Fibroblast of lung (primary cell): ENCODE measurements at regions not wholly inside any gene's neighbourhood (a gene's known extent, or its start where the extent isn't known, plus 50 kb on each side); places are given as distances from the start of the nearest gene placed in this dataset.

Source experiments
- EZH2 ChIP-seq: IDR thresholded peaks from 2 replicates; pipeline ENCODE4 v1.5.1; 2012; ENCODE audit warnings: low read length, control low read depth, mild to moderate bottlenecking; ENCODE audit errors: missing control alignments
- TF ChIP-seq, protein P1 (sequence below), 2 donors: IDR thresholded peaks in 1 of 2; conservative IDR thresholded peaks in 1 of 2; 1 replicate in 1 of 2; 2 replicates in 1 of 2; pipeline ENCODE4 v1.5.1; 2011 to 2012; ENCODE audit warnings: low read length in 2 of 2, control low read depth in 1 of 2, inconsistent platforms in 1 of 2, low read depth in 1 of 2, mild to moderate bottlenecking in 1 of 2

DNA sequence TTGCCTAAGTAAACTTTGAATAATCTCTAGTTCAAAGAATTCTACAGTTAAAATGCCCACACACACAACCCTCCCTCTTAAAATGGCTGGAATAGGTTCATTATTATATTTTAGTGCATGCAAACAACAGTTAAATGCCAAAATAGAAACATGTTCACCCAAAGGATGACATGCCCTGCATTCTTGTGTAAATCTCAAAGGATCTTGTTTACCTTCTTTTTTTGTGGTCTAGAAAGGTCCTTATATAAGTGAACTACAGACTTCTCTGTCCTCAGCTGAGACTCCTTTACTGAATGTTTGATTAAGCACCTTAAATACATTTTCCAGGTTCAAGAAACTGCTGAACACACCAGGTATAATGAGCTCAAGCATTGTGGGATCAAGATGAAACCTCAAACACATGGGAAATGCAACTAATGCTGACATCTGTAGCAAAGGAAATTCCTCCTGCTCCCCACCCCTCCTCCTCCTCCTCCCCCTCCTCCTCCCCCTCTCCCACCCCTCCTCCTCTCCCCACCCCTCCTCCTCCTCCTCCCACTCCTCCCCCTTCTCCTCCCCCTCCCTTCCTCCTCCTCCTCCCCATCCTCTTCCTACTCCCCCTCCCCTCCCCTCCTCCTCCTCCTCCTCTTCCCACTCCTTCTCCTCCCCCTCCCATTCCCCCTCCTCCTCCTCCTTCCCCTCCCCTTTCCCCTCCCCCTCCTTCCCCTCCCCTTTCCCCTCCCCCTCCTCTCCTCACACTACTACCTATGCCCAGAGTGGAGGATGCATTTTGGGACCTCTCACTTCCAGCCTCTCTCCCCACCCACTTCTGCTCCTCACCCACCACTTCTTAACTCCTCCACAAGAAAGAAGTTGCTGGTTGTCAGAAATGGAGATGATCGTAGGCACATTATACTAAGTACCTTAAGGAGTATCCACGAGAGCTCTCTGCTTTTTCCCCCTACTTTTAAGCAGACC lies 233.9 kb downstream of the MRPL39 start:
- TF ChIP-seq, protein P1, sequence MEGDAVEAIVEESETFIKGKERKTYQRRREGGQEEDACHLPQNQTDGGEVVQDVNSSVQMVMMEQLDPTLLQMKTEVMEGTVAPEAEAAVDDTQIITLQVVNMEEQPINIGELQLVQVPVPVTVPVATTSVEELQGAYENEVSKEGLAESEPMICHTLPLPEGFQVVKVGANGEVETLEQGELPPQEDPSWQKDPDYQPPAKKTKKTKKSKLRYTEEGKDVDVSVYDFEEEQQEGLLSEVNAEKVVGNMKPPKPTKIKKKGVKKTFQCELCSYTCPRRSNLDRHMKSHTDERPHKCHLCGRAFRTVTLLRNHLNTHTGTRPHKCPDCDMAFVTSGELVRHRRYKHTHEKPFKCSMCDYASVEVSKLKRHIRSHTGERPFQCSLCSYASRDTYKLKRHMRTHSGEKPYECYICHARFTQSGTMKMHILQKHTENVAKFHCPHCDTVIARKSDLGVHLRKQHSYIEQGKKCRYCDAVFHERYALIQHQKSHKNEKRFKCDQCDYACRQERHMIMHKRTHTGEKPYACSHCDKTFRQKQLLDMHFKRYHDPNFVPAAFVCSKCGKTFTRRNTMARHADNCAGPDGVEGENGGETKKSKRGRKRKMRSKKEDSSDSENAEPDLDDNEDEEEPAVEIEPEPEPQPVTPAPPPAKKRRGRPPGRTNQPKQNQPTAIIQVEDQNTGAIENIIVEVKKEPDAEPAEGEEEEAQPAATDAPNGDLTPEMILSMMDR (conservative IDR thresholded peaks at IDR 0.05 in 1 of 2, IDR thresholded peaks at IDR 0.05 in 1 of 2; ENCODE audit: low read depth in 1 of 2, low read length in 2 of 2) = no peak
- TF ChIP-seq EZH2 = no peak
